ENCODE measurements at regions not wholly inside any gene's neighbourhood (a gene's known extent, or its start where the extent isn't known, plus 50 kb on each side); places are given as distances from the start of the nearest gene placed in this dataset.

GRCh38 chr13:39818953-39819352 lies 163.5 kb downstream of the COG6 start:
- no peaks in the 10 kb centered on the region for H3K4me1 ChIP-seq (ENCODE audit: control insufficient read depth, low read length)
- no peaks in the 10 kb centered on the region for H3K9me2 ChIP-seq (replicated peaks; ENCODE audit: control insufficient read depth, low read length)
- no peak overlapping the region for H3K4me2 ChIP-seq (ENCODE audit: low read length)
- H3K27ac ChIP-seq (ENCODE audit: low read depth, low read length): no peak overlapping the region
- no peaks in the 10 kb centered on the region for H3K79me2 ChIP-seq (ENCODE audit: control insufficient read depth, low read length)
- no peaks in the 10 kb centered on the region for H4K20me1 ChIP-seq (ENCODE audit: control insufficient read depth, insufficient read depth, low read depth, low read length)
- no peaks in the 10 kb centered on the region for H3K27me3 ChIP-seq (ENCODE audit: control insufficient read depth, low read length)
- H3K9me3 ChIP-seq (ENCODE audit: control insufficient read depth, insufficient read depth, low read length): no peaks in the 10 kb centered on the region
- H3K4me3 ChIP-seq (ENCODE audit: low read length): no peak overlapping the region
- TF ChIP-seq EZH2phosphoT487 (IDR thresholded peaks at IDR 0.05; ENCODE audit: borderline replicate concordance, low read length) (no peak), CTCF (IDR thresholded peaks at IDR 0.05; ENCODE audit: low read depth, low read length, poor library complexity, severe bottlenecking) (no peak)
- no peaks in the 10 kb centered on the region for H3F3A ChIP-seq (ENCODE audit: control insufficient read depth, insufficient read depth)
- no peaks in the 10 kb centered on the region for H3K36me3 ChIP-seq (ENCODE audit: control insufficient read depth, low read length)

DNA sequence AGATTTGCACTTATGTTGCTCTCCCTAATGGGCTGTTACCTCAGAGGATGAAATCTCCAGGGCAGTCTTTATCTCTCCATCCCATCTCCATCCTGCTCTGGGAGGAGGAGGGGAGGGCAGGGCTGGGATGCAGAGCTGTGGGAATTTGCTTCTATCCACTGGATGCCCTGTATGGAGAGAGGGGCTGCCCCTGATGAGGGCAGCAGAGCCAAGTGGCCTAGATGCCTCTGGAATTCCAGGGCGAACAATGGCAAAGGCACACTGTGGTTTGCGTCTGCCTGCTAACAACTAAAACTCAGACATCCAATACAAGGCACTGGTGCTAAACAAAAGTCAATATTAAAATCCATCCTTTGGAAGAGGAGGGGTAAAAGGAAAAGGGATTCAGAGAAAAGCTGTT lies 165.1 kb downstream of the COG6 start:
- Histone ChIP-seq H3K9me2 (replicated peaks; ENCODE audit: control insufficient read depth, low read length) (no peaks in the 10 kb centered on the region), H3K27me3 (ENCODE audit: control insufficient read depth, low read length) (no peaks in the 10 kb centered on the region), H3K4me3 (ENCODE audit: low read length) (no peak overlapping the region), H3K36me3 (ENCODE audit: control insufficient read depth, low read length) (no peaks in the 10 kb centered on the region), H3K9me3 (ENCODE audit: control insufficient read depth, insufficient read depth, low read length) (no peaks in the 10 kb centered on the region), H3K4me1 (ENCODE audit: control insufficient read depth, low read length) (no peaks in the 10 kb centered on the region), H3K4me2 (ENCODE audit: low read length) (no peak overlapping the region), H3K79me2 (ENCODE audit: control insufficient read depth, low read length) (no peaks in the 10 kb centered on the region), H3K27ac (ENCODE audit: low read depth, low read length) (no peak overlapping the region), H4K20me1 (ENCODE audit: control insufficient read depth, insufficient read depth, low read depth, low read length) (no peaks in the 10 kb centered on the region), H3F3A (ENCODE audit: control insufficient read depth, insufficient read depth) (no peaks in the 10 kb centered on the region)
- TF ChIP-seq CTCF (IDR thresholded peaks at IDR 0.05; ENCODE audit: low read depth, low read length, poor library complexity, severe bottlenecking): no peak
- TF ChIP-seq EZH2phosphoT487 (IDR thresholded peaks at IDR 0.05; ENCODE audit: borderline replicate concordance, low read length): no peak

- Histone ChIP-seq H3F3A (ENCODE audit: control insufficient read depth, insufficient read depth) (no peaks in the 10 kb centered on the region), H3K27ac (ENCODE audit: low read depth, low read length) (no peak overlapping the region), H3K4me1 (ENCODE audit: control insufficient read depth, low read length) (no peaks in the 10 kb centered on the region), H3K4me2 (ENCODE audit: low read length) (no peak overlapping the region), H3K9me2 (replicated peaks; ENCODE audit: control insufficient read depth, low read length) (no peaks in the 10 kb centered on the region), H4K20me1 (ENCODE audit: control insufficient read depth, insufficient read depth, low read depth, low read length) (no peaks in the 10 kb centered on the region), H3K4me3 (ENCODE audit: low read length) (no peak overlapping the region), H3K79me2 (ENCODE audit: control insufficient read depth, low read length) (no peaks in the 10 kb centered on the region), H3K9me3 (ENCODE audit: control insufficient read depth, insufficient read depth, low read length) (no peaks in the 10 kb centered on the region), H3K36me3 (ENCODE audit: control insufficient read depth, low read length) (no peaks in the 10 kb centered on the region), H3K27me3 (ENCODE audit: control insufficient read depth, low read length) (no peaks in the 10 kb centered on the region)
- TF ChIP-seq EZH2phosphoT487 (IDR thresholded peaks at IDR 0.05; ENCODE audit: borderline replicate concordance, low read length): no peak
These were observed 166.5 kb downstream of the COG6 start for GRCh38 chr13:39821977-39822376.

DNA sequence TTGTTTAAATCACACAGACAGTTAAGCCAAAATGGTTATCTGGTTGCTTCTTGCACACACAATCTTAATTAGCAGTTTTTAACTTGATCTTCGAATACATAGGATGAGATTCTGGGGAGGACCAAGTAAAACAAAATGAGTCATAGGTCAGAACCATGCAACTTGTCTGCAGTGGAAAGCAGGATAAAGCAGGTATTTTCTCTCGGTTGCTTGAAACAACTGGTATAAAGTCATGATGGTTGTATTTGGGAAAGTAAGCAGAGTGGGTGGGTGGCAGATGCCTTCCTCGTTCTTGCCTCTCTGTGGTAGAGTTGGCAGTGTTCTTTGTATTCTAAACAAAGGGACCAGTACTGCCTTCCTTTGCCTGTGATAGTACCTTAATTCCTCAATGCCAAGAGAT lies 167.0 kb downstream of the COG6 start:
- Histone ChIP-seq H3K27me3 (ENCODE audit: control insufficient read depth, low read length) (no peaks in the 10 kb centered on the region), H4K20me1 (ENCODE audit: control insufficient read depth, insufficient read depth, low read depth, low read length) (no peaks in the 10 kb centered on the region), H3K36me3 (ENCODE audit: control insufficient read depth, low read length) (no peaks in the 10 kb centered on the region), H3K9me3 (ENCODE audit: control insufficient read depth, insufficient read depth, low read length) (no peaks in the 10 kb centered on the region), H3K27ac (ENCODE audit: low read depth, low read length) (no peak overlapping the region), H3F3A (ENCODE audit: control insufficient read depth, insufficient read depth) (no peaks in the 10 kb centered on the region), H3K4me3 (ENCODE audit: low read length) (no peak overlapping the region), H3K4me1 (ENCODE audit: control insufficient read depth, low read length) (no peaks in the 10 kb centered on the region), H3K79me2 (ENCODE audit: control insufficient read depth, low read length) (no peaks in the 10 kb centered on the region), H3K9me2 (replicated peaks; ENCODE audit: control insufficient read depth, low read length) (no peaks in the 10 kb centered on the region), H3K4me2 (ENCODE audit: low read length) (no peak overlapping the region)
- TF ChIP-seq EZH2phosphoT487 (IDR thresholded peaks at IDR 0.05; ENCODE audit: borderline replicate concordance, low read length): no peak
- TF ChIP-seq CTCF (IDR thresholded peaks at IDR 0.05; ENCODE audit: low read depth, low read length, poor library complexity, severe bottlenecking): no peak
